HCT116 (cell line): ENCODE measurements at regions not wholly inside any gene's neighbourhood (a gene's known extent, or its start where the extent isn't known, plus 50 kb on each side); places are given as distances from the start of the nearest gene placed in this dataset.

ENCODE experiments used
- ATAC-seq: fragments of 200-7000 bp; cut with Tn5 transposase; 2 replicates; pipeline ENCODE4 v1.9.1; 2020; ENCODE audit warnings: mild to moderate bottlenecking, moderate library complexity
- BruUV-seq: library from RNA; stranded (reverse); fragments of 400-500 nt; replicated peaks from 2 replicates; lab custom pipeline; 2021; lab: Mats Ljungman, UMichigan
- CTCF ChIA-PET: fragments of 300-600 bp; sonication (Branson Sonifier 250); formaldehyde crosslinking; loops from one replicate; lab custom pipeline; 2021; ENCODE audit warnings: antibody characterized with exemption; lab: Charles Lee
- POLR2A ChIA-PET: fragments of 300-600, 350-600 bp; sonication (Branson Sonifier 250); formaldehyde crosslinking; loops from one replicate; lab custom pipeline; 2021; ENCODE audit warnings: antibody characterized with exemption; lab: Charles Lee
- RAD21 ChIA-PET, 2 experiments: fragments of 300-600 bp; sonication (Branson Sonifier 250); formaldehyde crosslinking; loops; one replicate each; lab custom pipeline; 2023; ENCODE audit warnings: low total read pairs in 2 of 2; ENCODE audit not compliant: uncharacterized antibody in 2 of 2, unreplicated experiment in 2 of 2, low non-redundant PET in 1 of 2; lab: Charles Lee
- DNase-seq: peaks from one replicate; pipeline ENCODE4 v3.0.0-alpha.2; 2010; ENCODE audit warnings: low read depth, low spot score
- H2AFZ ChIP-seq: fragments of 200-600 bp; shearing (Covaris generic), sonication (generic); 2 replicates; pipeline ENCODE4 v1.6.1; 2017; ENCODE audit warnings: low read depth, mixed run types, mixed read lengths, antibody characterized with exemption, low read length; ENCODE audit not compliant: poor library complexity, severe bottlenecking
- H3K27ac ChIP-seq: 2 replicates; pipeline ENCODE4 v1.5.1; 2012; ENCODE audit warnings: low read depth, low read length
- H3K27me3 ChIP-seq: fragments of 200-600 bp; sonication (generic); 2 replicates; pipeline ENCODE4 v1.6.1; 2016; ENCODE audit warnings: mixed run types, low read length, mixed read lengths; ENCODE audit not compliant: insufficient read depth
- H3K36me3 ChIP-seq, 2 experiments: fragments of 200-500 bp in 1 of 2; fragments of 200-600 bp in 1 of 2; sonication (Bioruptor generic) in 1 of 2; sonication (generic) in 1 of 2; 2 replicates each; pipeline versions ENCODE4 v1.5.1 to v1.6.1; 2014 to 2016; ENCODE audit warnings: low read length in 2 of 2, inconsistent platforms in 1 of 2, mixed read lengths in 1 of 2, mixed run types in 1 of 2; ENCODE audit not compliant: insufficient read depth in 2 of 2, control insufficient read depth in 1 of 2
- H3K4me1 ChIP-seq, 2 experiments: fragments of 200-600 bp in 1 of 2; sonication (generic) in 1 of 2; 2 replicates each; pipeline versions ENCODE4 v1.5.1 to v1.6.1; 2012 to 2017; ENCODE audit warnings: low read length in 2 of 2, inconsistent platforms in 1 of 2, mild to moderate bottlenecking in 1 of 2, mixed read lengths in 1 of 2, mixed run types in 1 of 2, moderate library complexity in 1 of 2; ENCODE audit not compliant: insufficient read depth in 2 of 2, control insufficient read depth in 1 of 2
- H3K4me2 ChIP-seq: fragments of 200-600 bp; sonication (generic); 2 replicates; pipeline ENCODE4 v1.6.1; 2017; ENCODE audit warnings: mixed run types, low read length, mixed read lengths
- H3K4me3 ChIP-seq, 2 experiments: fragments of 200-600 bp in 1 of 2; sonication (generic) in 1 of 2; replicated peaks in 1 of 2; 2 replicates each; pipeline ENCODE4 v1.5.1; 2011 to 2016; ENCODE audit warnings: low read length in 2 of 2, control low read depth in 1 of 2, low read depth in 1 of 2, mild to moderate bottlenecking in 1 of 2, mixed read lengths in 1 of 2, mixed run types in 1 of 2
- H3K79me2 ChIP-seq: fragments of 200-600 bp; sonication (generic); 2 replicates; pipeline ENCODE4 v1.6.1; 2017; ENCODE audit warnings: mild to moderate bottlenecking, mixed run types, low read length, moderate library complexity, mixed read lengths; ENCODE audit not compliant: insufficient read depth
- H3K9ac ChIP-seq: fragments of 200-600 bp; sonication (generic); 2 replicates; pipeline ENCODE4 v1.6.1; 2016; ENCODE audit warnings: low read length, mixed read lengths
- H3K9me2 ChIP-seq: fragments of 200-600 bp; sonication (generic), shearing (Covaris generic); 2 replicates; pipeline ENCODE4 v1.6.1; 2017; ENCODE audit warnings: mixed run types, mild to moderate bottlenecking, moderate library complexity; ENCODE audit not compliant: insufficient read depth
- H3K9me3 ChIP-seq, 2 experiments: fragments of 200-500 bp in 1 of 2; fragments of 200-600 bp in 1 of 2; sonication (Bioruptor generic) in 1 of 2; sonication (generic) in 1 of 2; 2 replicates each; pipeline ENCODE4 v1.6.1; 2014 to 2017; ENCODE audit warnings: low read length in 2 of 2, mixed read lengths in 2 of 2, inconsistent platforms in 1 of 2, low read depth in 1 of 2, mild to moderate bottlenecking in 1 of 2, mixed run types in 1 of 2, moderate library complexity in 1 of 2; ENCODE audit not compliant: control insufficient read depth in 1 of 2, insufficient read depth in 1 of 2
- H4K20me1 ChIP-seq: fragments of 200-600 bp; sonication (generic), shearing (Covaris generic); 2 replicates; pipeline ENCODE4 v1.6.1; 2017; ENCODE audit warnings: mixed run types, mild to moderate bottlenecking, moderate library complexity; ENCODE audit not compliant: insufficient read depth
- CBX3 ChIP-seq: IDR thresholded peaks from 2 replicates; pipeline ENCODE4 v1.6.1; 2012; ENCODE audit warnings: low read depth
- CEBPB ChIP-seq: IDR thresholded peaks from 2 replicates; pipeline ENCODE4 v1.6.1; 2012; ENCODE audit warnings: low read depth
- EGR1 ChIP-seq: IDR thresholded peaks from 2 replicates; pipeline ENCODE4 v1.6.1; 2012; ENCODE audit warnings: low read depth
- EZH2 ChIP-seq: fragments of 200-600 bp; sonication (generic); IDR thresholded peaks from 2 replicates; pipeline ENCODE4 v1.6.1; 2017; ENCODE audit warnings: antibody characterized with exemption, mixed run types
- FOSL1 ChIP-seq: IDR thresholded peaks from 2 replicates; pipeline ENCODE4 v1.6.1; 2012; ENCODE audit warnings: low read depth
- JUND ChIP-seq: IDR thresholded peaks from 2 replicates; pipeline ENCODE4 v1.6.1; 2012
- POLR2A ChIP-seq: IDR thresholded peaks from 2 replicates; pipeline ENCODE4 v1.7.0; 2011; ENCODE audit warnings: borderline replicate concordance; ENCODE audit not compliant: insufficient read depth, insufficient read length; ENCODE audit errors: extremely low read depth
- POLR2AphosphoS5 ChIP-seq: IDR thresholded peaks from 2 replicates; pipeline ENCODE4 v1.6.1; 2011; ENCODE audit warnings: mild to moderate bottlenecking, low read depth, low read length, moderate library complexity
- RAD21 ChIP-seq: IDR thresholded peaks from 2 replicates; pipeline ENCODE4 v1.6.1; 2012; ENCODE audit warnings: low read depth, mild to moderate bottlenecking
- SIN3A ChIP-seq: IDR thresholded peaks from 2 replicates; pipeline ENCODE4 v1.6.1; 2012; ENCODE audit warnings: low read depth
- SRF ChIP-seq: IDR thresholded peaks from 2 replicates; pipeline ENCODE4 v1.6.1; 2012; ENCODE audit warnings: low read depth
- TCF7L2 ChIP-seq: IDR thresholded peaks from 2 replicates; pipeline ENCODE4 v1.7.0; 2011; ENCODE audit warnings: borderline replicate concordance, inconsistent platforms; ENCODE audit not compliant: insufficient read depth, insufficient read length; ENCODE audit errors: extremely low read depth
- YY1 ChIP-seq: IDR thresholded peaks from 2 replicates; pipeline ENCODE4 v1.6.1; 2011; ENCODE audit warnings: low read length, low read depth, moderate library complexity, mild to moderate bottlenecking; ENCODE audit not compliant: insufficient replicate concordance; ENCODE audit errors: extremely low read depth
- ZFX ChIP-seq: fragments of 450-650 bp; IDR thresholded peaks from 2 replicates; pipeline ENCODE4 v1.6.1; 2017
- intact Hi-C: fragments of 100-400 bp; cut with micrococcal nuclease; formaldehyde crosslinking; loops from 2 replicates; pipeline ENCODE4 v1.10.0; 2022
- TF ChIP-seq, protein P1 (sequence below): IDR thresholded peaks from 2 replicates; pipeline ENCODE4 v1.6.1; 2012
- TF ChIP-seq, protein P2 (sequence below): IDR thresholded peaks from 2 replicates; pipeline ENCODE4 v1.6.1; 2011; ENCODE audit warnings: mild to moderate bottlenecking, low read length, moderate library complexity; ENCODE audit not compliant: insufficient replicate concordance; ENCODE audit errors: extremely low read depth

DNA sequence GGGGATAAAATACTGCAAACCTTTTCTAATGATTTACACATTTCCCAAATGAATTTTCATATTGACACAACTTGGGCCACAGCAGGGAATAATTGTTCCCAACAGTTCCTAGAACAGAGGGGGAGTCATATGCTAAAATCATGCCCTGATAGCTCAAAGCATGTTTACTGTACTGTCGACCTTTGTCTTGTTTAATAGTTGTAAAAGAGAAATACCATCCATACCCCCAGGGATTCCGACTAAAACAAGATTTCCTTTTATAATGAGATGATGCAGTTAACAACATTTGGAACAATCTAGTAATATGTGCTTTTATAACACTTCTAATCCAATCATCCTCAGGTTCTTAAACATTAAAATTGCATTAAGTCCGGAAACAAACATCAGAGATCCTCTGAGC is 759.7 kb downstream of the OLFM4 start:
- BruUV-seq = no TSS peak
- ChIA-PET RAD21 (no interaction called here), CTCF (no interaction called here)
- Histone ChIP-seq H3K79me2 (no peaks in the 10 kb centered on the region), H3K4me3 (no peak overlapping the region), H3K27ac (no peak overlapping the region), H4K20me1 (no peaks in the 10 kb centered on the region), H3K27me3 (no peaks in the 10 kb centered on the region), H3K9me3 (peaks cover 11 to 19% of the 10 kb centered on the region in 2 experiments; a peak in 2 of 4 replicates), H2AFZ (no peak overlapping the region), H3K9me2 (no peaks in the 10 kb centered on the region), H3K4me2 (no peak overlapping the region), H3K4me1 (no peaks in the 10 kb centered on the region)
- no peak for DNase-seq
- intact Hi-C loops = no loop called here
- TF ChIP-seq YY1 = no peak
- no peak for TF ChIP-seq RAD21
- no peak for TF ChIP-seq SIN3A
- TF ChIP-seq TCF7L2 = no peak
- TF ChIP-seq, protein P1, sequence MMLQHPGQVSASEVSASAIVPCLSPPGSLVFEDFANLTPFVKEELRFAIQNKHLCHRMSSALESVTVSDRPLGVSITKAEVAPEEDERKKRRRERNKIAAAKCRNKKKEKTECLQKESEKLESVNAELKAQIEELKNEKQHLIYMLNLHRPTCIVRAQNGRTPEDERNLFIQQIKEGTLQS = no peak
- TF ChIP-seq FOSL1 = no peak
- no peak for TF ChIP-seq EZH2
- TF ChIP-seq ZFX = no peak
- TF ChIP-seq EGR1 = no peak
- no peak for TF ChIP-seq CBX3
- no peak for TF ChIP-seq CEBPB
- TF ChIP-seq, protein P2, sequence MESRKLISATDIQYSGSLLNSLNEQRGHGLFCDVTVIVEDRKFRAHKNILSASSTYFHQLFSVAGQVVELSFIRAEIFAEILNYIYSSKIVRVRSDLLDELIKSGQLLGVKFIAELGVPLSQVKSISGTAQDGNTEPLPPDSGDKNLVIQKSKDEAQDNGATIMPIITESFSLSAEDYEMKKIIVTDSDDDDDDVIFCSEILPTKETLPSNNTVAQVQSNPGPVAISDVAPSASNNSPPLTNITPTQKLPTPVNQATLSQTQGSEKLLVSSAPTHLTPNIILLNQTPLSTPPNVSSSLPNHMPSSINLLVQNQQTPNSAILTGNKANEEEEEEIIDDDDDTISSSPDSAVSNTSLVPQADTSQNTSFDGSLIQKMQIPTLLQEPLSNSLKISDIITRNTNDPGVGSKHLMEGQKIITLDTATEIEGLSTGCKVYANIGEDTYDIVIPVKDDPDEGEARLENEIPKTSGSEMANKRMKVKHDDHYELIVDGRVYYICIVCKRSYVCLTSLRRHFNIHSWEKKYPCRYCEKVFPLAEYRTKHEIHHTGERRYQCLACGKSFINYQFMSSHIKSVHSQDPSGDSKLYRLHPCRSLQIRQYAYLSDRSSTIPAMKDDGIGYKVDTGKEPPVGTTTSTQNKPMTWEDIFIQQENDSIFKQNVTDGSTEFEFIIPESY = no peak
- TF ChIP-seq POLR2A = no peak
- no peak for TF ChIP-seq JUND
- no peak for TF ChIP-seq SRF
- no peak for TF ChIP-seq POLR2AphosphoS5
- TF ChIP-seq, all 23 proteins: peak for 0
- Histone ChIP-seq H3K9ac (no peak overlapping the region), H3K36me3 (no peaks in the 10 kb centered on the region)
- ATAC-seq = no peak
- POLR2A ChIA-PET = no interaction called here
